GM13976 (cell line): ENCODE measurements at regions not wholly inside any gene's neighbourhood (a gene's known extent, or its start where the extent isn't known, plus 50 kb on each side); places are given as distances from the start of the nearest gene placed in this dataset.

Experiments
- DNase-seq: peaks from one replicate; pipeline ENCODE4 v3.0.0; 2012; ENCODE audit warnings: low spot score
- CTCF ChIP-seq: IDR thresholded peaks from 2 replicates; pipeline ENCODE4 v1.5.1; 2012; ENCODE audit warnings: borderline replicate concordance, mild to moderate bottlenecking; ENCODE audit not compliant: insufficient read depth; ENCODE audit errors: extremely low read depth, missing control alignments, control extremely low read depth
- in situ Hi-C: fragments of 300-500 bp; cut with MboI; formaldehyde crosslinking; loops from one replicate; pipeline ENCODE4 v1.12.0; 2022; ENCODE audit warnings: low sequenced_read_pairs, mixed read lengths, inconsistent platforms; ENCODE audit not compliant: unreplicated experiment

DNA sequence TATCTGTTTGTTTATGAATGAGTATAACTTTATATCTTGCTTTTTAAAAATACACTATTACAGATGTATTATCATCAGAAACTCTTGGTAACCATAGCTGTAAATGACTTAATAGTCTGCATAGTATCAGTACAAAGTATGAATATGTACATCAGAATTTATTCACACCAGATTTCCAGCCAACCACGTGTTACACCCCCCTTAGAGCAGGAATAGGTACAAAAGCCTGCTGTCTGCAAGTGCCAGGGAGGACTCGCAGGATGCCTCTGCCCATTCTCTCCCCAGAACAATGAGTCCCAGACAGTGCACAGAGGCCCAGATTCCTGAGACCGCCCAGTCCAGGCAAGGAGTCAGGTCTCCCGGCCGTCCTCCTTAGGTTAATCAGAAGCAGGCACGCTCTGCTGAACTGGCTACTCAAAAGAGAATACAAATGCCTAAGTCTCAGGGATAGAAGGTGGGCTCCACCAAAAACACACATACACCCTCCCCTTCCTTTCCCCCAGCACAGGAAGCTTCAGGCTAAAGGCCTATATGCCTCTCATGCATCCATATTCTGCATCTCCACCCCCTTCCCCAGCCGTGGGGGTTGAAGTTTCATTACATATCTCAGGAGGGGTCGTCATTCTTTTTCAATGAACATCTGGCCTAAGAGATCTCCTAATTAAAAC is 159.1 kb upstream of the CDH11 start:
- TF ChIP-seq CTCF = no peak
- in situ Hi-C loops = no loop called here
- DNase-seq = no peak

DNA sequence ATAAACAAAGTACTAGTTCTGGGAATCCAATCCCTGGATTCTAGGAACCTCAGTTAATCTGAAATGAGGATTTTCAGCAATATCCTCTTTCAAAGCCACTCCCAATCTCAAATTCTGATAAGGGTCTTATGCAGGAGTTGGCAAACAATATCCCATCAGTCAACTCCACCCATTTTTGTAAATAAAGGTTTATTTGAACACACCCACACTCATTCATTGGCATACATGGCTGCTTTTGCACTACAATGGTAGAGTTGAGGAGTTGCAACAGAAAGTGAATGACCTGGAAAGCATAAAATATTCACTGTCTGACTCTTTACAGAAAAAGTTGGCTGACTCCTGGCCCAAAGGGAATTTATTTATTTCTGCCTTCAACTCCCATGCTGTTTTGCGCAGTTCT is 157.7 kb upstream of the CDH11 start:
- TF ChIP-seq CTCF = no peak
- no peak for DNase-seq
- in situ Hi-C loops = no loop called here

- in situ Hi-C loops = no loop called here
- no peak for DNase-seq
- no peak for TF ChIP-seq CTCF
These were observed 157.0 kb upstream of the CDH11 start for GRCh38 chr16:65278874-65279273.

DNA sequence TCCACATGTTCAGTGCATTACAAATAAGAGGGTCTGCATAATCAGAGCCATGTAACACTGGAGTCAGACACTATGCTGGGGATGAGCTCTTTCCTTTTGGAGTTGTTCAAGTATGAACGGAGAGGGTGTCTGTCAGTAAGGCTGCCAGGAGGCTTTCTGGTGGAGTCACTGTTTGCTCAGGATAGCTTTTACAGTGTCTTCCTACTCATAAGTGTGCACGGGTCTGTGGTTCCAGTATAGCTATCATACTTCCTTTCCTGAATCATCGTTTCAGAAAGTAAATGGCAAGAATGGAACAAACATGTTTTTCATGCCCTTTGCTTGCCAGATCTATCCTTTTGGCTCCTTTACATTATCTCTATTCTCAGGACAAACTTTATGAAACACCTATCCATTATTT is 152.7 kb upstream of the CDH11 start:
- no peak for TF ChIP-seq CTCF
- in situ Hi-C loops = no loop called here
- DNase-seq = no peak

GRCh38 chr16:65272699-65273414 is 151.0 kb upstream of the CDH11 start:
- in situ Hi-C loops = no loop called here
- TF ChIP-seq CTCF = no peak
- DNase-seq = no peak

DNA sequence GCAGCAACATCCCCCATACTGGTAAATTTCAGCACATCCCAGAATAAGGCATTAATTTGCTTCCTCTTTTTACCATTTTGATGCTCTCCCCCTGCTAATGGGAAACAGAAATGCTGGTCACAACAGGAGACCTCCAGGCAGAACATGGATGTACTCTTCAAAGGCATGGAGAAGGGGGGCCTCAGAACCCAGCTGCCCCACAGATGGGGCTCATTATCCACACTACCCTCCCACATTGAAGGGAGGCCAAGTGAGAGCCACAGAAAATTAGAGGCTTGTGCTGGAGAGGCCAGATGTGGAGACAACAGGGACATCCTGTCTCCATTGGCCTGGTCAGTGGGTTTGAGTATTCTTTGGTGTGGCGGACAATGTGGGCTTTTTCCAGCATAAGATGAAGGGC is 150.1 kb upstream of the CDH11 start:
- in situ Hi-C loops = no loop called here
- DNase-seq = no peak
- TF ChIP-seq CTCF = no peak
